ENCODE measurements at regions not wholly inside any gene's neighbourhood (a gene's known extent, or its start where the extent isn't known, plus 50 kb on each side); places are given as distances from the start of the nearest gene placed in this dataset.

DNA sequence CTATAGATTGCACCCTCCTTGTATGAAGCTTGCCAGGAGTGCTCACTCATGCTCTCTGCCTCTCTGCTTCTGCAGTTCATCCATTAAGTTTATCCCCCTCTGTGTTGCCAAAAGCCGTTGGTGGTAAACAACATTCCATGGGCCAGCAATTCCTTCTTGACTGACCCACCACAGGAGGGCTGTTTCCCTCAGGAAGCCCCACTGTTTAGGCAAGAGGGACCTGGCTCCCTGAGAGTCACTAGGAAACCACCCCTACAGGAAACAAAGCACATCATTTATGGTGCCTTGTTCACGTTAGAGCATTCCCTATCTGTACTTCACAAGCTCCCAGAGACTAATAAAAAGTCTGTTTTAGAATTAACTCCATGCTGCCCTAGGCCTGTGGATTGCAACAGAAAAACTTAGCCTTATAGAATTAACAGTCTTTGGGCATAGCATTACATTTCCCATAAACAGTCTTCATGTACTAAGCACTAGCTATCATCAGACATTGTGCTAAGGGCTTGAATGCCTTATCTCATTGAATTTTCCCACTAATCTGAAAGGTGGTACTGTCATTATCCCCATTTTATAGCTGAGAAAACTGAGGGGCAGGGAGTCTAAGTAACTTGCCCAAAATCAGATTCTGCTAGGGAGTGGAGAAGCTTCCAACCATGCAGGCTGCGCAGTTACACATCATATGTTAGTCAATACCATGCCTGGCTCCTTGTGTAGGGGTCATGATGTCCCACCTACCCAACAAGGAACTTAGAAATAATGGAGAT is 149.9 kb downstream of the SHQ1 start:
- Histone ChIP-seq H2AFZ (ENCODE audit: low read depth) (no peak overlapping the region), H3K79me2 (ENCODE audit: insufficient read depth, low read depth) (no peaks in the 10 kb centered on the region), H3K36me3 (ENCODE audit: insufficient read depth) (no peaks in the 10 kb centered on the region), H3K27ac (no peak overlapping the region), H3K4me1 (ENCODE audit: low read depth, poor library complexity, severe bottlenecking) (no peaks in the 10 kb centered on the region), H3K9ac (no peak overlapping the region), H3K4me3 (IDR thresholded peaks at IDR 0.05; ENCODE audit: insufficient read depth, low read depth, low read length) (no peak overlapping the region), H3K27me3 (ENCODE audit: insufficient read depth, low read depth) (no peaks in the 10 kb centered on the region), H4K20me1 (ENCODE audit: insufficient read depth) (no peaks in the 10 kb centered on the region), H3K4me2 (no peak overlapping the region)
- TF ChIP-seq, protein P1, sequence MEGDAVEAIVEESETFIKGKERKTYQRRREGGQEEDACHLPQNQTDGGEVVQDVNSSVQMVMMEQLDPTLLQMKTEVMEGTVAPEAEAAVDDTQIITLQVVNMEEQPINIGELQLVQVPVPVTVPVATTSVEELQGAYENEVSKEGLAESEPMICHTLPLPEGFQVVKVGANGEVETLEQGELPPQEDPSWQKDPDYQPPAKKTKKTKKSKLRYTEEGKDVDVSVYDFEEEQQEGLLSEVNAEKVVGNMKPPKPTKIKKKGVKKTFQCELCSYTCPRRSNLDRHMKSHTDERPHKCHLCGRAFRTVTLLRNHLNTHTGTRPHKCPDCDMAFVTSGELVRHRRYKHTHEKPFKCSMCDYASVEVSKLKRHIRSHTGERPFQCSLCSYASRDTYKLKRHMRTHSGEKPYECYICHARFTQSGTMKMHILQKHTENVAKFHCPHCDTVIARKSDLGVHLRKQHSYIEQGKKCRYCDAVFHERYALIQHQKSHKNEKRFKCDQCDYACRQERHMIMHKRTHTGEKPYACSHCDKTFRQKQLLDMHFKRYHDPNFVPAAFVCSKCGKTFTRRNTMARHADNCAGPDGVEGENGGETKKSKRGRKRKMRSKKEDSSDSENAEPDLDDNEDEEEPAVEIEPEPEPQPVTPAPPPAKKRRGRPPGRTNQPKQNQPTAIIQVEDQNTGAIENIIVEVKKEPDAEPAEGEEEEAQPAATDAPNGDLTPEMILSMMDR (conservative IDR thresholded peaks at IDR 0.05; ENCODE audit: low read depth, low read length), result no peak

DNA sequence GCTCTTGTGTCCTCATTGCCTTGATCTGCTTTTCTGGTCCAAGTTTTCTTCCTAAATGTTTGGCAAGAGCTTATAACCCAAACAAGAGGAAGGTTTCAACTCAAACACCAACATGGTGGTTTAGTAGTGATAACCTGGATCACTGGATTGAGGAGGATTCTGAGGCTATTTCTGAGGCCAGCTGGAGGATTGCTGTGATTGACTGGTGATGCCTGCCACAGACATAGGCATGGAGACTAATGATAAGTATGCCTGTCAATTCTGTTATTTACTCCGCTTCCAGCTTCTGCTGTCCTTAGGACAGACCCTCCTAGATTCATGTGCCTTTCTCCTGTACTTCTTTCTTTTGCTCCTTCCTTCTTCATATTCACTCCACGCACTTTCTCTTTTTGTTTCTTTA is 150.5 kb downstream of the SHQ1 start:
- Histone ChIP-seq H3K27me3 (ENCODE audit: insufficient read depth, low read depth) (no peaks in the 10 kb centered on the region), H3K4me2 (no peak overlapping the region), H3K4me1 (ENCODE audit: low read depth, poor library complexity, severe bottlenecking) (no peaks in the 10 kb centered on the region), H3K27ac (no peak overlapping the region), H3K9ac (no peak overlapping the region), H2AFZ (ENCODE audit: low read depth) (no peak overlapping the region), H4K20me1 (ENCODE audit: insufficient read depth) (no peaks in the 10 kb centered on the region), H3K79me2 (ENCODE audit: insufficient read depth, low read depth) (no peaks in the 10 kb centered on the region), H3K36me3 (ENCODE audit: insufficient read depth) (no peaks in the 10 kb centered on the region), H3K4me3 (IDR thresholded peaks at IDR 0.05; ENCODE audit: insufficient read depth, low read depth, low read length) (no peak overlapping the region)
- TF ChIP-seq, protein P1 (conservative IDR thresholded peaks at IDR 0.05; ENCODE audit: low read depth, low read length), result no peak

DNA sequence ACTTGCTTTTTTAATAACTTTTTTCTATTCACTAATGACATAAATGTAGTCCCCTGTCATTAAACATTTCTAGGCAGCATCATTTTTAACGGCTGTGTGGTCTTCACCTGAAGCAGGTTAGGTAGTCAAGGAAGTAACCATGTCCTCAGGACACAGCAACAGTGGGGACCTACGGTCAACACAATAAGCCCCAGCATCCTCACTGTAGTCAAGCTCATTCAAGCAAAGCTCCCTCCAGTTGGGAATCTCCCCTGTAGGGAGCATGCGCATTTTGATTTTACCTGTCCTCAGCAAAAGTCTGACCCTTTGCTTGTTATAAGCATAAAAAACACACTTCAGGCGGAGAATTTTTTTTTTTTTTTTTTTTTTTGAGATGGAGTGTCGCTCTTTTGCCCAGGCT is 151.4 kb downstream of the SHQ1 start:
- H3K79me2 ChIP-seq (ENCODE audit: insufficient read depth, low read depth), result no peaks in the 10 kb centered on the region
- no peaks in the 10 kb centered on the region for H3K27me3 ChIP-seq (ENCODE audit: insufficient read depth, low read depth)
- TF ChIP-seq, protein P1 (conservative IDR thresholded peaks at IDR 0.05; ENCODE audit: low read depth, low read length), result no peak
- H3K27ac ChIP-seq, result no peak overlapping the region
- H3K4me1 ChIP-seq (ENCODE audit: low read depth, poor library complexity, severe bottlenecking), result no peaks in the 10 kb centered on the region
- no peak overlapping the region for H3K4me3 ChIP-seq (IDR thresholded peaks at IDR 0.05; ENCODE audit: insufficient read depth, low read depth, low read length)
- no peak overlapping the region for H3K4me2 ChIP-seq
- no peak overlapping the region for H2AFZ ChIP-seq (ENCODE audit: low read depth)
- H3K36me3 ChIP-seq (ENCODE audit: insufficient read depth), result no peaks in the 10 kb centered on the region
- no peaks in the 10 kb centered on the region for H4K20me1 ChIP-seq (ENCODE audit: insufficient read depth)
- H3K9ac ChIP-seq, result no peak overlapping the region

DNA sequence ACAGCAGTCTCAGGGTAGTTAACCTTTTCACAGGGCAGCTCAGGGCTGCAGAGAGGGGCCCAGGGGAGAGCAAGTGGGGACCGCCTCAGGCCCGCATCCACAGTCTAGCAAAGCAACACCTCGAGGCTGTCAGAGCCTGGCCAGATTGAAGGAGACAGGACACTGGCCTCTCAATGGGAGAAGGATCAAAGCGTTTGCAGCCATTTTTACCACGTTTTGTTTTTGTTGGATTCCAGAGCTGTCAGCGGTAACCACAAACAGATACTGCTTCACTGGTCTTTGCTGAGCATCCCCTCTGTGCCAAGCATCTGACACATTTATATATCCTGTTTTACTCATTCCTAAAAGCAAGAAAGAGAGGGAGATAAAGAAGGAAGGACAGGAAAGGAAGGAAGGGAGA is 153.8 kb downstream of the SHQ1 start:
- Histone ChIP-seq H3K79me2 (ENCODE audit: insufficient read depth, low read depth) (no peaks in the 10 kb centered on the region), H3K27ac (no peak overlapping the region), H3K36me3 (ENCODE audit: insufficient read depth) (no peaks in the 10 kb centered on the region), H3K4me2 (no peak overlapping the region), H4K20me1 (ENCODE audit: insufficient read depth) (no peaks in the 10 kb centered on the region), H3K4me1 (ENCODE audit: low read depth, poor library complexity, severe bottlenecking) (no peaks in the 10 kb centered on the region), H3K9ac (no peak overlapping the region), H3K4me3 (IDR thresholded peaks at IDR 0.05; ENCODE audit: insufficient read depth, low read depth, low read length) (no peak overlapping the region), H3K27me3 (ENCODE audit: insufficient read depth, low read depth) (no peaks in the 10 kb centered on the region), H2AFZ (ENCODE audit: low read depth) (no peak overlapping the region)
- TF ChIP-seq, protein P1 (conservative IDR thresholded peaks at IDR 0.05; ENCODE audit: low read depth, low read length), result no peak
